ENCODE measurements at regions not wholly inside any gene's neighbourhood (a gene's known extent, or its start where the extent isn't known, plus 50 kb on each side); places are given as distances from the start of the nearest gene placed in this dataset.

DNA sequence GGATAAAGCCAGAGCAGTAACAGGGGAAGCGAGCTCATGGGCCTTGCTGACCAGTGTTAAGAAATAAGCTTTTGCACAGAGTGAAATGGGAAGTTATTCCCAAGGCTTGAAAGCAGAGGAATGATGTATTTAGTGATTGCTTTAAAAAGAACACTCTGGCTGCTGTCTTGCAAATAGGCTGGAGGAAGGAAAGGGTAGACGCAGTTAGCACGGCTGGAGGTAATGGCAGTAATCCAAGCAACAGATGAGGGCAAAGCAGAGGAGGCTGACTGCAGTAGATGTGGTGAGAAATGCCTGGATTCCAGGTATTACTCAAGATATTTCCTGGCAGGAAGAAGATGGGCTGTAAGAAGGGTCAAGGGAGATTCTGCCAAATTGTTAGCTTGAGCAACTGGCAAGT lies 1342.3 kb upstream of the AGA start:
- Histone ChIP-seq H3K4me3 (ENCODE audit: low read depth, low read length) (no peak overlapping the region), H3K36me3 (ENCODE audit: insufficient read depth) (no peaks in the 10 kb centered on the region), H3K4me1 (ENCODE audit: insufficient read depth) (no peaks in the 10 kb centered on the region), H3K27ac (ENCODE audit: low read depth) (no peak overlapping the region)
- 56% methylated on average over 3 of the region's 3 CpGs for WGBS
- no peak for DNase-seq (ENCODE audit: extremely low spot score)

- H3K4me3 ChIP-seq (ENCODE audit: low read depth, low read length), result no peak overlapping the region
- no peaks in the 10 kb centered on the region for H3K4me1 ChIP-seq (ENCODE audit: insufficient read depth)
- H3K27ac ChIP-seq (ENCODE audit: low read depth), result no peak overlapping the region
- DNase-seq (ENCODE audit: extremely low spot score), result no peak
- H3K36me3 ChIP-seq (ENCODE audit: insufficient read depth), result no peaks in the 10 kb centered on the region
- 80% methylated on average over 3 of the region's 3 CpGs for WGBS
Measured at GRCh38 chr4:178789279-178789678, 1347.0 kb upstream of the AGA start.

DNA sequence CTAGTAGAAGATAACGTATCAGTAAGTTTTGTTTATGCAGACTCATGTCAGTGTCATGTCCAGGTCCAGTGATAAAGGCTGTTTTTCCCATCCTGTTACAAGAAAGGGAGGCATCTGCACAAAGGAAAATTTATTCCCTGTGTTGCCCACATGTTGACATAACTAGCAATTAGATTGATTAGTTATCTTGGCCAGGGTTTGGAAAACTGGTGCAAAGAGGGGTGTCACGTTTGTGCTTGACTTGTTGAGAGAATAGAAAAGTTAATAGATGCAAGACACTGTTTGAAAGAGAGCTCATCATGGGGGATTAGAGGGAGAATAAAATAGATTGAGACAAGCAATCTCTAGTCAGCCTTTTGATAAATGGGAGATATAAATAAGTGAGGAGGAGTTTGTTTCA lies 1357.0 kb upstream of the AGA start:
- H3K27ac ChIP-seq (ENCODE audit: low read depth), result no peak overlapping the region
- H3K4me3 ChIP-seq (ENCODE audit: low read depth, low read length), result no peak overlapping the region
- no peaks in the 10 kb centered on the region for H3K4me1 ChIP-seq (ENCODE audit: insufficient read depth)
- no peak for DNase-seq (ENCODE audit: extremely low spot score)
- H3K36me3 ChIP-seq (ENCODE audit: insufficient read depth), result no peaks in the 10 kb centered on the region
- 52% methylated on average over 2 of the region's 2 CpGs for WGBS

DNA sequence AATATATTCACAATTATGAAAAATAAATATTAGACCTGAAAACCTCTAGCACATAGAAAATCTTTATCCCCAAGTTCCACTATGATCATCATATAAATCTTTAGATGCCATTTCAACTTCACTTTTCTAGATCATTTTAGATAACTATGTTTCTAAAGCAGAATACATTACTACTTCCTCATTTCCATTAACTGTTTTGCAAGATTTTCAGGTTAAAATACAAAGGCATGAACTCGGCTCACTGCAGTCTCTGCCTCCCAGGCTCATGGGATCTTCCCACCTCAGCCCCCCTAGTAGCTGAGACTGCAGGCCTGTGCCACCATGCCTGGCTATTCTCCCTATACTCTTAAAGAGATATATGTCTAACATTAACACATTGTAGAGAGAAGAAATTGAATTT lies 1365.9 kb upstream of the AGA start:
- DNase-seq (ENCODE audit: extremely low spot score), result no peak
- Histone ChIP-seq H3K4me1 (ENCODE audit: insufficient read depth) (no peaks in the 10 kb centered on the region), H3K4me3 (ENCODE audit: low read depth, low read length) (no peak overlapping the region), H3K27ac (ENCODE audit: low read depth) (no peak overlapping the region), H3K36me3 (ENCODE audit: insufficient read depth) (no peaks in the 10 kb centered on the region)
- 48% methylated on average over 1 of the region's 1 CpG for WGBS

GRCh38 chr4:178809921-178810320 lies 1367.7 kb upstream of the AGA start:
- WGBS, result 87% methylated on average over 2 of the region's 2 CpGs
- no peak for DNase-seq (ENCODE audit: extremely low spot score)
- no peaks in the 10 kb centered on the region for H3K36me3 ChIP-seq (ENCODE audit: insufficient read depth)
- H3K4me3 ChIP-seq (ENCODE audit: low read depth, low read length), result no peak overlapping the region
- H3K27ac ChIP-seq (ENCODE audit: low read depth), result no peak overlapping the region
- H3K4me1 ChIP-seq (ENCODE audit: insufficient read depth), result no peaks in the 10 kb centered on the region

DNA sequence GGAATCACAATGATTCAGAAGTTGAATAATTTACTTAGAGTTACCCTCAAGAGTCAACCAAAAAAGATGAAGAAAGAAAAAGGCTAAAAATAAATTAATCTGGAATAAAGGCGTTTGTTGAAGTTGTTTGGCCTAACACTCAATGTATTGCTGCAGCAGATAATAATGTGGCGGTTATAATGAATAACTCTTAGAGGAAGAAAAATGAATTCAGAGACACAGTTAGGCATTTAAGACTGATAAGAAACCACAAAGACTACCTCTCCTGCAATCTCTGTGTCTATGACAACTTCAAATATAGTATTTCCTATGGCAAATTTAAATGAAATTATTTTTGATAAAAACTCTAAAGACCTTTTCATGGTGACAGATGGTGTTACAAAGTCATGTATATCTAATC lies 1369.1 kb upstream of the AGA start:
- no peak for DNase-seq (ENCODE audit: extremely low spot score)
- Histone ChIP-seq H3K4me1 (ENCODE audit: insufficient read depth) (no peaks in the 10 kb centered on the region), H3K27ac (ENCODE audit: low read depth) (no peak overlapping the region), H3K36me3 (ENCODE audit: insufficient read depth) (no peaks in the 10 kb centered on the region), H3K4me3 (ENCODE audit: low read depth, low read length) (no peak overlapping the region)
- WGBS, result 67% methylated on average over 2 of the region's 2 CpGs

DNA sequence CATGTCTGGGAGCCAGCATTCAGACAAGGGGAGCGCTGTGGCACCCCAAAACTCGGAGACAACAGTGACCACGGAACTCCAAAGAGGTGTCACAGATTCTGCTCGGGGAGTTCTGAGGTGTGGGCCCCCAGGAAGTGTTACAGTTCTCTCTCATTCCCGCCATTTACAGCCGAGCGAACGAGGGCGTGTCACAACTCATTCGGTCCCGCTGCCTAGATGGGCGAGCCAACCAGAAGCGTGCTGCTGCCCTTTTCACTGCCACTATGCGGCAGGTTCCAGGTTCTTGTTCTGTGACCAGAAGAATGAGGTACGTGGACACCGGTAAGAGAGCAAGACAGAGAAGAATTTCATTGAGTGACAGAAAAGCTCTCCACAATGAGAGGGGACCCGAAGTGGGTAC lies 1370.6 kb upstream of the AGA start:
- Histone ChIP-seq H3K4me3 (ENCODE audit: low read depth, low read length) (no peak overlapping the region), H3K4me1 (ENCODE audit: insufficient read depth) (no peaks in the 10 kb centered on the region), H3K36me3 (ENCODE audit: insufficient read depth) (no peaks in the 10 kb centered on the region), H3K27ac (ENCODE audit: low read depth) (no peak overlapping the region)
- DNase-seq (ENCODE audit: extremely low spot score), result no peak
- 96% methylated on average over 17 of the region's 17 CpGs for whole genome bisulfite sequencing

DNA sequence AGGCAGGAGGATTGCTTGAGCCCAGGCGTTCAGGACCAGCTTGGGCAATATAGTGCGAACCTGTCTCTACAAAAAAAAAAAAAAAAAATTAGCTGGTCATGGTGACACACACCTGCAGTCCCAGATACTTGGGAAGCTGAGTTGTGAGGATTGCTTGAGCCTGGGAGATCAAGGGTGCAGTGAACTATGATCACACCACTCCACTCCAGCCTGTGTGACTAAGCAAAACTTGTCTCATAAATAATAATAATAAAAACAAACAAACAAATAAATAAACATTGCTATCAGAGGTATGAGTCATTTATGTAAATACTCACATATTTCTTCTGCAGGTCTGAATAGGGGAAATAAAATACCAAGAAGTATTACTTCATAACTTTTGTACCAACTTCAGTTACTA lies 1372.7 kb upstream of the AGA start:
- WGBS, result 91% methylated on average over 2 of the region's 2 CpGs
- no peaks in the 10 kb centered on the region for H3K36me3 ChIP-seq (ENCODE audit: insufficient read depth)
- H3K4me3 ChIP-seq (ENCODE audit: low read depth, low read length), result no peak overlapping the region

DNA sequence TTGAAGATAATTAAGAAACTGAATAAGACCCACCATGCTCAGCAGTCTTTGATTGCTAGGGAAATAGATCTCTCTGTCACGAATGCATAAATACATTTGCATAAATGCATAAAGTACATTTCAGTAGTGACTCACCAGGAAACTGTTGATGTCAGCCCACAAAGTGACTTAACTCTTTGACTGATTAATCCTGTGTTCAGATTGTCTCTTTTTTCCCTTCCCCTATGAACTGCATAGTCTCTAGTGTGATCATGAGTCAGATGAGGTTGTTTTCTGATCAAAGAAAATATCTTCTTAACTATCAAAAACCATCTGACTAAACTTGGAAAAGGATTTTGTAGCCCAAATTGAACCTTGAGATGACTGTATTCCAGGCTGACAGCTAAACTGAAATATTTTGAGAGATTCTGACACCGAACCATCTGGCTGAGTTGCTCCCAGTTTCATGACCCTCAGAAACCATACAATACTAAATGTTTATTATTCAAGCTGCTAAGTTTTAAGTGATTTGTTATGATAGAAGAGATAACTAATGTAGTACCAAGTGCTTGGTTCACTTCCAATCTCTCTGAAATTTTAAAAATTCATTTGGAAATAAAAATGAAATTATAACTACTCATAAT lies 1381.5 kb upstream of the AGA start:
- no peak for DNase-seq (ENCODE audit: extremely low spot score)
- Histone ChIP-seq H3K4me1 (ENCODE audit: insufficient read depth) (no peaks in the 10 kb centered on the region), H3K36me3 (ENCODE audit: insufficient read depth) (no peaks in the 10 kb centered on the region), H3K27ac (ENCODE audit: low read depth) (no peak overlapping the region), H3K4me3 (ENCODE audit: low read depth, low read length) (no peak overlapping the region)
- WGBS, result 74% methylated on average over 2 of the region's 2 CpGs

More for the DNA sequence above, 1372.7 kb upstream of the AGA start:
- no peak overlapping the region for H3K27ac ChIP-seq (ENCODE audit: low read depth)
- DNase-seq (ENCODE audit: extremely low spot score), result no peak
- H3K4me1 ChIP-seq (ENCODE audit: insufficient read depth), result no peaks in the 10 kb centered on the region

DNA sequence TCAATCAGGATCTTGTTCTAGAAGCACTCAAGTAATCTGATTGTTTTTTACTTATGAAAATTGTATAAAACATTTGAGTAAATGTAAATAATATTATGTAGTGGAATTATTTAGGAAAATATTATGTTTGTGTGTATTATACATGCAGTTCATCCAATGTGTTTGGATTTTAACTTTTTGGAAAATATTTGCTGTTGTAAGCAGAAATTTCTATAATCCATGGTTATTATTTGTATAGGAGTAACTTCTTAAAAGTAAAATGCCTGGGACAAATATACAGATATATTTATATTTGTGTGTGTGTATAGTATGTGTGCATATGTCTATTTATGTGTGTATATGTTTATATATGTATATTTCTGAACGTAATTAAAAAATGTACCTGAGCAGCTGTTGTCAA lies 1394.6 kb upstream of the AGA start:
- no peak for DNase-seq (ENCODE audit: extremely low spot score)
- H3K27ac ChIP-seq (ENCODE audit: low read depth), result no peak overlapping the region
- WGBS, result 66% methylated on average over 1 of the region's 1 CpG
- H3K36me3 ChIP-seq (ENCODE audit: insufficient read depth), result no peaks in the 10 kb centered on the region
- no peak overlapping the region for H3K4me3 ChIP-seq (ENCODE audit: low read depth, low read length)
- H3K4me1 ChIP-seq (ENCODE audit: insufficient read depth), result no peaks in the 10 kb centered on the region

GRCh38 chr4:178838776-178839175 lies 1396.5 kb upstream of the AGA start:
- DNase-seq (ENCODE audit: extremely low spot score), result no peak
- no peaks in the 10 kb centered on the region for H3K4me1 ChIP-seq (ENCODE audit: insufficient read depth)
- no peaks in the 10 kb centered on the region for H3K36me3 ChIP-seq (ENCODE audit: insufficient read depth)
- WGBS, result 85% methylated on average over 2 of the region's 2 CpGs
- no peak overlapping the region for H3K27ac ChIP-seq (ENCODE audit: low read depth)
- no peak overlapping the region for H3K4me3 ChIP-seq (ENCODE audit: low read depth, low read length)

GRCh38 chr4:178856139-178856800 lies 1414.0 kb upstream of the AGA start:
- no peak for DNase-seq (ENCODE audit: extremely low spot score)
- 58% methylated on average over 4 of the region's 4 CpGs for WGBS
- Histone ChIP-seq H3K4me3 (ENCODE audit: low read depth, low read length) (no peak overlapping the region), H3K4me1 (ENCODE audit: insufficient read depth) (no peaks in the 10 kb centered on the region), H3K27ac (ENCODE audit: low read depth) (no peak overlapping the region), H3K36me3 (ENCODE audit: insufficient read depth) (no peaks in the 10 kb centered on the region)

DNA sequence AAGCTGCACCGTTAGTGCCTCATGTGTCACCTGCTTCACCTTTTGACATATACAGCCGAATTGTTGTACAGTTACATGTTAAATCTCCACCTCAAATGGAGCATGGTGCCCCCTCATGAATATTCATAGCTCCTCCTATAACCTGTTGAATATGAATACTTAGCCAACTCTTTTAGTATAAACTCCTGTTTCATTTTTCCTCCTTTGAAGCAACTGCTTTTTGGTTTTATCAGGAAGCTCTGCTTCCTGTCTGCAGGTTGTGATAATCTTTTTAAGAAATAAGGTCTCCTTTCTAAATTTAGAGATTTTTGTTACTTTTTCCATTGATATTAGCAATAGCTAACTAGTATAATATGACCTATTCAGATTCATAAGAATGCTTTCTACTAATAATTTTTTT lies 1429.2 kb upstream of the AGA start:
- Histone ChIP-seq H3K4me1 (ENCODE audit: insufficient read depth) (no peaks in the 10 kb centered on the region), H3K4me3 (ENCODE audit: low read depth, low read length) (no peak overlapping the region), H3K27ac (ENCODE audit: low read depth) (no peak overlapping the region), H3K36me3 (ENCODE audit: insufficient read depth) (no peaks in the 10 kb centered on the region)
- DNase-seq (ENCODE audit: extremely low spot score), result no peak
- 71% methylated on average over 2 of the region's 2 CpGs for WGBS

GRCh38 chr4:178881937-178882336 lies 1439.7 kb upstream of the AGA start:
- WGBS, result 33% methylated on average over 1 of the region's 1 CpG
- Histone ChIP-seq H3K4me3 (ENCODE audit: low read depth, low read length) (no peak overlapping the region), H3K36me3 (ENCODE audit: insufficient read depth) (no peaks in the 10 kb centered on the region), H3K4me1 (ENCODE audit: insufficient read depth) (no peaks in the 10 kb centered on the region), H3K27ac (ENCODE audit: low read depth) (no peak overlapping the region)
- no peak for DNase-seq (ENCODE audit: extremely low spot score)

DNA sequence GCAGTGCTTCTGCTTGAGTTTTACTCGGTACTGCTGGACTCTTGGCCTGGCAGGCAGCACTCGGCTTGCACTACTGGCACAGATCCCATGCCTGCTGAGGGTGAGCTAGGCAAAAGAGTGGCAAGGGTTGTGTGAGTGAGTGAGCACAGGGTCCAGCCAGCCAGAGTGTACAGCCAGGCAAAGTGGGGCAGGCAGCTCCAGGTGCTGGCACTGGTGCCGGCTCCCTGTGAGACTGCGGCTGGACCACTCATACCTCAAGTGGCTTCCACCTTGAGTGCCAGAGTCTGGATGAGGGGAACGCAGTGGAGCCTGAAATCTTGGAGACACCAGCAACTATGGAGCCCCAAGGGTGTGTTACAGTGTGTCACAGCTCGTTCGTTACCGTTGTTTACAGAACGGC lies 1451.9 kb upstream of the AGA start:
- WGBS, result 90% methylated on average over 9 of the region's 9 CpGs
- no peak for DNase-seq (ENCODE audit: extremely low spot score)
- H3K36me3 ChIP-seq (ENCODE audit: insufficient read depth), result no peaks in the 10 kb centered on the region

More for the DNA sequence above, 1451.9 kb upstream of the AGA start:
- no peak overlapping the region for H3K4me3 ChIP-seq (ENCODE audit: low read depth, low read length)
- H3K27ac ChIP-seq (ENCODE audit: low read depth), result no peak overlapping the region
- no peaks in the 10 kb centered on the region for H3K4me1 ChIP-seq (ENCODE audit: insufficient read depth)
